BJ (cell line): ENCODE measurements at regions not wholly inside any gene's neighbourhood (a gene's known extent, or its start where the extent isn't known, plus 50 kb on each side); places are given as distances from the start of the nearest gene placed in this dataset.

Experiments
- CTCF ChIA-PET: fragments of 350-600 bp; formaldehyde crosslinking; extraction: SDS; loops from one replicate; lab custom pipeline; 2021; ENCODE audit warnings: antibody characterized with exemption, inconsistent platforms; lab: Yijun Ruan, JAX
- POLR2A ChIA-PET: fragments of 300-600 bp; sonication (Branson Sonifier 250); formaldehyde crosslinking; extraction: SDS; loops from one replicate; lab custom pipeline; 2021; ENCODE audit warnings: antibody characterized with exemption; lab: Charles Lee
- DNase-seq: peaks from one replicate; pipeline ENCODE4 v3.0.0-alpha.2; 2011; ENCODE audit warnings: low read depth
- H3K27me3 ChIP-seq: 2 replicates; pipeline ENCODE4 v1.6.0; 2011; ENCODE audit warnings: low read length; ENCODE audit not compliant: control insufficient read depth, insufficient read depth
- H3K36me3 ChIP-seq: 2 replicates; pipeline ENCODE4 v1.5.1; 2011; ENCODE audit warnings: low read length; ENCODE audit not compliant: control insufficient read depth, insufficient read depth
- H3K4me3 ChIP-seq: 2 replicates; pipeline ENCODE4 v1.5.1; 2011; ENCODE audit warnings: low read depth, mild to moderate bottlenecking, control low read depth, low read length
- CTCF ChIP-seq: IDR thresholded peaks from 2 replicates; pipeline ENCODE4 v1.5.1; 2011; ENCODE audit warnings: low read depth, mild to moderate bottlenecking, control low read depth, inconsistent platforms, low read length, moderate library complexity; ENCODE audit not compliant: insufficient read depth

- CTCF ChIA-PET = interaction anchor here (0.9 kb wide), 1 partner anchor 13 kb away, joined by 3 read pairs; no protein-coding TSS in a partner anchor
- no peaks in the 10 kb centered on the region for H3K27me3 ChIP-seq
- H3K4me3 ChIP-seq = no peak overlapping the region
- no peaks in the 10 kb centered on the region for H3K36me3 ChIP-seq
- TF ChIP-seq CTCF = no peak
- POLR2A ChIA-PET = no interaction called here
- no peak for DNase-seq
Observed at GRCh38 chr2:120651818-120652217, 83.8 kb upstream of the GLI2 start.

GRCh38 chr2:120653046-120653445 lies 82.6 kb upstream of the GLI2 start:
- CTCF ChIA-PET = interaction anchor here (0.7 kb wide), 2 partner anchors 22 to 310 kb away, joined by 3 read pairs; no protein-coding TSS in a partner anchor
- POLR2A ChIA-PET = interaction anchor here (0.8 kb wide), 1 partner anchor 40 kb away, joined by 4 read pairs; no protein-coding TSS in a partner anchor
- H3K36me3 ChIP-seq = no peaks in the 10 kb centered on the region
- TF ChIP-seq CTCF = no peak
- no peak overlapping the region for H3K4me3 ChIP-seq
- DNase-seq = no peak
- H3K27me3 ChIP-seq = no peaks in the 10 kb centered on the region

- ChIA-PET POLR2A (no interaction called here), CTCF (no interaction called here)
- Histone ChIP-seq H3K36me3 (no peaks in the 10 kb centered on the region), H3K27me3 (no peaks in the 10 kb centered on the region), H3K4me3 (no peak overlapping the region)
- no peak for TF ChIP-seq CTCF
- no peak for DNase-seq
Observed at GRCh38 chr2:120653871-120654270, 81.8 kb upstream of the GLI2 start.

- Histone ChIP-seq H3K4me3 (no peak overlapping the region), H3K27me3 (no peaks in the 10 kb centered on the region), H3K36me3 (no peaks in the 10 kb centered on the region)
- no peak for TF ChIP-seq CTCF
- DNase-seq = no peak
- ChIA-PET CTCF (no interaction called here), POLR2A (no interaction called here)
Observed at GRCh38 chr2:120654381-120655134, 81.1 kb upstream of the GLI2 start.

- no peak for DNase-seq
- Histone ChIP-seq H3K4me3 (no peak overlapping the region), H3K27me3 (0 out of 2 replicates have a peak, but pooled peaks cover 1% of the 10 kb centered on the region), H3K36me3 (no peaks in the 10 kb centered on the region)
- no peak for TF ChIP-seq CTCF
- ChIA-PET CTCF (interaction anchor here (1.1 to 2.2 kb wide), 2 partner anchors 19 to 24 kb away, joined by 3 to 6 read pairs; no protein-coding TSS in a partner anchor), POLR2A (no interaction called here)
Observed at GRCh38 chr2:120656273-120656950, 79.3 kb upstream of the GLI2 start.
